Activated CD4-positive, alpha-beta T cell treated with anti-CD3 and anti-CD28 coated beads, Interleukin-2, amount 50 U/mL, for 4 hours (primary cell): ENCODE measurements at regions not wholly inside any gene's neighbourhood (a gene's known extent, or its start where the extent isn't known, plus 50 kb on each side); places are given as distances from the start of the nearest gene placed in this dataset.
"Not testable (repeated sequence)": the region's sequence is repeated elsewhere in the genome, so short reads cannot be mapped to it uniquely, and the experiment has no call there.

ENCODE experiments used
- DNase-seq, 2 experiments: peaks; one replicate each; pipeline ENCODE4 v3.0.0-alpha.2; 2020

- DNase-seq, result no peak
Measured at GRCh38 chr2:194319222-194319992, 1337.6 kb upstream of the SLC39A10 start.

- no peak for DNase-seq
Measured at GRCh38 chr2:194314042-194314441, 1343.0 kb upstream of the SLC39A10 start.

GRCh38 chr2:194304191-194304590, 1352.8 kb upstream of the SLC39A10 start:
- DNase-seq, result no peak

DNA sequence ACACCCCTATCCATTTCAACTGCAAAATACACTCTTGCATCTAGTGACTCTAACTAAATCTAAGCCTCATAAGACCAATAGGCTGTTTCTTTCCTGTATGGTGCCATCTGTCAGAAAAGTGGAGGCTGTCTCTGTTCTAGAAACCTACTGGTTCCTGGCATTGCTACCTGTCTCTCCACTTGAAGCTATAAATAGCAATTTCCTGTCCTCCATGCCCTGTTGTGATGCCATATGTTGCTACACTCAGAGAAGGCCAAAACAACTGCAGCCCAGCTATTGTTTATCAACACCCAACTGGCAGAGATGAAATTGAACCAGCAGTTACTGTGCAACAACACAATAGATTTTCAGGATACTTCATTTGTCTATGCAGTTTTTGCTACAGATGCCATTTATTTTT, 1355.1 kb upstream of the SLC39A10 start:
- no peak for DNase-seq

GRCh38 chr2:194294156-194294555, 1362.9 kb upstream of the SLC39A10 start:
- DNase-seq, result no peak

DNA sequence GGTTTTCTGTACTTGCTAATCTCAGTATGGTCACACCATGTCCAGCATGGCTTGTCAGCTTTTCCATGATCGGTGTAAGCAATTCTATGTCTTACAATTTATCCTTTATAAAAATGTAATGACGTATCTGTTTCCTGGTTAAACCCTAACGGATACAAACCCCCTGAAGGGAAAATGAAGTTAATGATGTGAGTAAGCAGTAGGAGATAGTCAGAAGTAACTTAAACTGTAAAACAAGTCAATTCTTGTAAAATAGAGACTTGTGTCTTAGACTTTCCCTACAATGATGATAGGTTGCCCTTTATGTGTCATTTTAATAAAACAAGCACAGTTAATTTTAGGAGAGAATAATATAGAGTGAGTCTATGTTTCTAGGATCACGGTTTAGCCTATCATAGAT, 1365.9 kb upstream of the SLC39A10 start:
- DNase-seq, result no peak

DNA sequence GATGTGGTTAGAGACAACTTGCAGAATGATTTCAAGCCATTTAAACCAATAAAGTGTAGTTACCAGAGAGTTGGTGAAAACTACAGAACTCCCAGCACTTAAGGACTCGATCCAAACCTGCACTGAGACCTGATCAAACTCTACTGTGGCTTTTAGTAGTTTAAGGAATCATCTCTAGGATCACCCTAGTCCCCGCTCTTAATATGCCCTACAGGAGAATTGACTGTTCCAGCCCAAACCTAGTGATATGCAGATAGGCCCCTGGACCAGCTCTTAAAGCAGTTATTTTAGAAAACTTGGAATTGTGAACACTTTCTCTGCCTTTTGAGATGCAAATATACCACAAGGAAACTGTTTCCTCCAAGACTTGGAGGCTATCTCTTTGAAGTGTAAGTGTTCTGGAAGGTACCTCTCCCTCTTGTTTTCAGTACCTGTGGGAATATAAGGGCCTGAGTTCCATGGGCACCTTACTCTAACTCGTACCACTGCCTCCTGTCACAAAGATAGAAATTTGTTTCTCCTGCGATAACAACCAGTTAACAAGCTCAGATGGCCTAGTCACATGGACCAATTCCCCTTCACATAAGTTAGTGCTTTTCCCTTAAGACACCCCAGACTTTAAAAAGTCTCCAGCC, 1367.2 kb upstream of the SLC39A10 start:
- no peak for DNase-seq

GRCh38 chr2:194276667-194277066, 1380.4 kb upstream of the SLC39A10 start:
- not testable (repeated sequence) for DNase-seq

GRCh38 chr2:194271293-194271961, 1385.6 kb upstream of the SLC39A10 start:
- DNase-seq, result no peak

GRCh38 chr2:194270648-194271047, 1386.4 kb upstream of the SLC39A10 start:
- no peak for DNase-seq

- no peak for DNase-seq
Measured at GRCh38 chr2:194264586-194264985, 1392.4 kb upstream of the SLC39A10 start.

DNA sequence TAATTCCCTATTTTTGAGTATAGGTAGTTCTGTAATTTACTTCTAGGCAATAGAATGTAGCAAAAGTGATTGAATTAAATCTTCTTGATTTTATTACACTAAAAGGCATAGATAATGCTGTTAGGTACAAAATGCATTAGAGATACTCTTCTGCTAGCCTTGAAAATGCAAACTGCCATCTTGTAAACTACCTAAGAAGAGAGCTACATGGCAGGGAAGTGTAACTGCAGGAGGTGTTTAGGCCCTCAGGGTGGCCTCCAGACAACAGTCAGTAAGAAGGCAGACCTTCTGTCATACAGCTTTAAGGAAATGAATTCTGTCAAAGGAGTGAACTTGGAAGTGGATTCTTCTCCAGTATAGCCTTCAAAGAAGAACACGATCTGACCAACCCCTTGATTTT, 1396.8 kb upstream of the SLC39A10 start:
- no peak for DNase-seq

GRCh38 chr2:194257095-194257494, 1399.9 kb upstream of the SLC39A10 start:
- DNase-seq, result no peak

GRCh38 chr2:194253528-194254259, 1403.3 kb upstream of the SLC39A10 start:
- no peak for DNase-seq

DNA sequence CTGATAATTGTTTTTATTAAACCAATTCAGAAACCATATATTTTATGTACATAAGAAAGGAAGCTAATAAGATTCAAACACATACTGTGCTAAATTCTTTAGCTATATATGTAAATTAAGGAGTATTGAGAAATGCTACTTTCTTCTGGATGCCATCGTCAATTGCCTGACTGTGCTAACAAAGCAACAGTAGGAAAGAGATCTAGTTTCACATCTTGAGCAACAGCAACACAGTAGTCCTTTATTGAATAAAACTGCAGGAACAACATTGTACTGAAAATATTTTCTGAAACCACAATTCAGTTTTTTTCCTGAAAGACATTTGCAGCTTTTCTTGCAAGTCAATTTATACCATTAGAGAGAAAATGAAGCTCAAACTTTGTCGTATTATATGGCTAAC, 1404.9 kb upstream of the SLC39A10 start:
- DNase-seq, result no peak

- DNase-seq, result no peak
Measured at GRCh38 chr2:194232600-194232999, 1424.4 kb upstream of the SLC39A10 start.

- DNase-seq, result no peak
Measured at GRCh38 chr2:194223218-194223617, 1433.8 kb upstream of the SLC39A10 start.

DNA sequence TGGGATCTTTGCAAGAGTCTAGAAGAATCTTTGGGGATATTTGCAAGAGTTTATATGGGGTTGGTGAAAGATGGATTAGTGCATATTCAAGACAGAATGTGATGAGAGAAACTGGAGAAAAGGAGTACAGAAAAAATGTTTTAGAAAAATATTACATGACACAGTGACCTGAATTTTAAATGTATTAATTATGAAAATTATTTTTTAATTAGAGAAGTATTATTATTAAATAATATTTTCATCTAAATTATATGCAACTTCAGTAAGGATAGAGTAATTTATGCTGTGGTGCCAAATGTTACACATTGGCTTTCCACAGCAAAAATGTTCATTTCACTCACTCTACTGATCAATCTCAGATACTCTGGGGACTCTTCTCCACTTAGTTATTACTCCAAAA, 1442.8 kb upstream of the SLC39A10 start:
- DNase-seq, result no peak

- no peak for DNase-seq
Measured at GRCh38 chr2:194205568-194206227, 1451.3 kb upstream of the SLC39A10 start.

DNA sequence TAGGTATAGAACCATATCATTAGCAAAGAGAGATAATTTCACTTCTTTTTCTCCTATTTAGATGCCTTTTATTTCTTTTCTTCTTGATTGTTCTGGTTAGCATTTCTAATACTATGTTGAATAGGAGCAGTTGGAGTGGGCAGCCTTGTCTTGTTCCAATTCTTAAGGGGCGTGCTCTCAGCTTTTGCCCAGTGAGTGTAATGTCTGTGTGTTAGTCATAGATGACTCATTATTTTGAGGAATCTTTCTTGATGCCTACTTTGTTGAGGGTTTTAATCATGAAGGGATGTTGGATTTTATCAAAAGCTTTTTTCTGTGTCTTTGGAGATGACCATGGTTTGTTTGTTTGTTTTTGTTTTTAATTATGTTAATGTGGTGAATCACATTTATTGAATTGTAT, 1453.1 kb upstream of the SLC39A10 start:
- DNase-seq, result no peak

GRCh38 chr2:194182888-194183287, 1474.1 kb upstream of the SLC39A10 start:
- no peak for DNase-seq

- no peak for DNase-seq
Measured at GRCh38 chr2:194176134-194176533, 1480.9 kb upstream of the SLC39A10 start.

DNA sequence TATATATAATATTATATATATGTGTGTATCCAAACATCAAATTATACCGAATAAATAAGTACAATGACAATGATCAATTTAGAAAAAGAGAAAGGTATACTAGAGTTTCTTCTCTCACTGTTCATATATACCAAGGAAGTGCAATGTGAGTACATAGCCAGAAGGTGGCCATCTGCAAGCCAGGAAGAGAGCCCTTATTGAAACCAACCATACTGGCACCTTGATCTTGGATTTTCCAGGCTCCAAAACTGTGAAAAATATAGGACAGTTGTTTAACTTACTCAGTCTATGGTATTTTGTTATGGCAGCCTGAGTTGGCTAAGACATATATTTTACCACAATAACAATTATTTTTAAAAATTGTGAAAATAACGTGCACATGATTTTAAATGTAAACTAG, 1490.2 kb upstream of the SLC39A10 start:
- DNase-seq, result no peak
